GM23338 (cell line): ENCODE measurements at regions not wholly inside any gene's neighbourhood (a gene's known extent, or its start where the extent isn't known, plus 50 kb on each side); places are given as distances from the start of the nearest gene placed in this dataset.

ENCODE experiments used
- ATAC-seq: fragments of 200-7000 bp; cut with Tn5 transposase; 3 replicates; pipeline ENCODE4 v1.9.1; 2020
- DNase-seq: peaks from one replicate; pipeline ENCODE4 v3.0.0-alpha.2; 2015; ENCODE audit warnings: low spot score
- H2AFZ ChIP-seq: fragments of 200-600 bp; sonication (generic); 2 replicates; pipeline ENCODE4 v1.8.0; 2016; ENCODE audit warnings: antibody characterized with exemption, mild to moderate bottlenecking, moderate library complexity
- H3F3A ChIP-seq: fragments of 200-600 bp; sonication (generic); replicated peaks from 2 replicates; pipeline ENCODE4 v1.8.0; 2017; ENCODE audit warnings: antibody characterized with exemption, mixed run types, low read depth
- H3K27ac ChIP-seq: fragments of 200-600 bp; sonication (generic); 2 replicates; pipeline ENCODE4 v1.6.1; 2016; ENCODE audit warnings: low read depth
- H3K27me3 ChIP-seq: fragments of 200-600 bp; sonication (generic); 2 replicates; pipeline ENCODE4 v1.8.0; 2016; ENCODE audit warnings: mild to moderate bottlenecking, mixed run types, moderate library complexity; ENCODE audit not compliant: insufficient read depth
- H3K36me3 ChIP-seq: fragments of 200-600 bp; sonication (generic); 2 replicates; pipeline ENCODE4 v1.8.0; 2016; ENCODE audit warnings: mild to moderate bottlenecking; ENCODE audit not compliant: insufficient read depth
- H3K4me1 ChIP-seq: fragments of 200-600 bp; sonication (generic); 2 replicates; pipeline ENCODE4 v1.8.0; 2016; ENCODE audit warnings: mild to moderate bottlenecking, moderate library complexity; ENCODE audit not compliant: insufficient read depth
- H3K4me2 ChIP-seq: fragments of 200-600 bp; sonication (generic); 2 replicates; pipeline ENCODE4 v1.7.1; 2017; ENCODE audit warnings: mixed run types
- H3K4me3 ChIP-seq: fragments of 200-600 bp; sonication (generic); 2 replicates; pipeline ENCODE4 v1.6.1; 2016; ENCODE audit warnings: mixed run types
- H3K79me2 ChIP-seq: fragments of 200-600 bp; sonication (generic); replicated peaks from 2 replicates; pipeline ENCODE4 v1.8.0; 2017; ENCODE audit warnings: mild to moderate bottlenecking; ENCODE audit not compliant: insufficient read depth
- H3K9me2 ChIP-seq: fragments of 200-600 bp; sonication (generic); 2 replicates; pipeline ENCODE4 v1.8.0; 2017; ENCODE audit not compliant: insufficient read depth
- H4K20me1 ChIP-seq: fragments of 200-600 bp; sonication (generic); replicated peaks from 2 replicates; pipeline ENCODE4 v1.8.0; 2017; ENCODE audit warnings: mild to moderate bottlenecking; ENCODE audit not compliant: insufficient read depth
- H3K27ac Mint-ChIP-seq: 2 replicates; pipeline ENCODE4 v1.8.0; 2020; ENCODE audit warnings: inconsistent platforms, mild to moderate bottlenecking, moderate library complexity, mixed read lengths
- H3K27me3 Mint-ChIP-seq: 3 replicates; pipeline ENCODE4 v1.8.0; 2022; ENCODE audit warnings: low read depth, mild to moderate bottlenecking, moderate library complexity, mixed read lengths, inconsistent platforms; ENCODE audit not compliant: insufficient read depth, poor library complexity
- H3K36me3 Mint-ChIP-seq: 3 replicates; pipeline ENCODE4 v1.8.0; 2021; ENCODE audit warnings: low read depth, mild to moderate bottlenecking, inconsistent platforms, moderate library complexity, mixed read lengths
- H3K4me1 Mint-ChIP-seq: 3 replicates; pipeline ENCODE4 v1.8.0; 2020; ENCODE audit warnings: mild to moderate bottlenecking, inconsistent platforms, mixed read lengths
- H3K4me3 Mint-ChIP-seq: 3 replicates; pipeline ENCODE4 v1.8.0; 2021; ENCODE audit warnings: moderate library complexity, mild to moderate bottlenecking, inconsistent platforms, mixed read lengths
- H3K9me3 Mint-ChIP-seq: 3 replicates; pipeline ENCODE4 v1.8.0; 2020; ENCODE audit warnings: moderate library complexity, mild to moderate bottlenecking, inconsistent platforms, mixed read lengths
- CREB1 ChIP-seq: fragments of 250-450 bp; sonication (Bioruptor Pico); IDR thresholded peaks from 2 replicates; pipeline ENCODE4 v1.5.0; 2020; ENCODE audit warnings: low read depth, mild to moderate bottlenecking, moderate library complexity
- EZH2 ChIP-seq: fragments of 200-600 bp; sonication (generic); IDR thresholded peaks from one replicate; pipeline ENCODE4 v1.8.0; 2017; ENCODE audit warnings: antibody characterized with exemption, mild to moderate bottlenecking, low read depth; ENCODE audit not compliant: unreplicated experiment
- EZH2phosphoT487 ChIP-seq: fragments of 200-600 bp; sonication (generic); IDR thresholded peaks from one replicate; pipeline ENCODE4 v1.8.1; 2018; ENCODE audit warnings: antibody characterized with exemption; ENCODE audit not compliant: unreplicated experiment
- POLR2AphosphoS5 ChIP-seq: IDR thresholded peaks from 2 replicates; pipeline ENCODE4 v1.6.1; 2016; ENCODE audit warnings: antibody characterized with exemption, low read depth
- ZNF114 ChIP-seq: fragments of 250-450 bp; sonication (Bioruptor Pico); IDR thresholded peaks from 2 replicates; pipeline ENCODE4 v1.5.0; 2020; ENCODE audit warnings: mild to moderate bottlenecking, moderate library complexity
- ZNF331 ChIP-seq: fragments of 250-450 bp; sonication (Bioruptor Pico); IDR thresholded peaks from 2 replicates; pipeline ENCODE4 v1.5.0; 2020; ENCODE audit warnings: low read depth, mild to moderate bottlenecking, moderate library complexity
- ZNF462 ChIP-seq: fragments of 250-450 bp; sonication (Bioruptor Pico); IDR thresholded peaks from 2 replicates; pipeline ENCODE4 v1.5.0; 2020; ENCODE audit warnings: mild to moderate bottlenecking, moderate library complexity
- TF ChIP-seq, protein P1 (sequence below): IDR thresholded peaks from 2 replicates; pipeline ENCODE4 v1.6.1; 2016; ENCODE audit warnings: antibody characterized with exemption

DNA sequence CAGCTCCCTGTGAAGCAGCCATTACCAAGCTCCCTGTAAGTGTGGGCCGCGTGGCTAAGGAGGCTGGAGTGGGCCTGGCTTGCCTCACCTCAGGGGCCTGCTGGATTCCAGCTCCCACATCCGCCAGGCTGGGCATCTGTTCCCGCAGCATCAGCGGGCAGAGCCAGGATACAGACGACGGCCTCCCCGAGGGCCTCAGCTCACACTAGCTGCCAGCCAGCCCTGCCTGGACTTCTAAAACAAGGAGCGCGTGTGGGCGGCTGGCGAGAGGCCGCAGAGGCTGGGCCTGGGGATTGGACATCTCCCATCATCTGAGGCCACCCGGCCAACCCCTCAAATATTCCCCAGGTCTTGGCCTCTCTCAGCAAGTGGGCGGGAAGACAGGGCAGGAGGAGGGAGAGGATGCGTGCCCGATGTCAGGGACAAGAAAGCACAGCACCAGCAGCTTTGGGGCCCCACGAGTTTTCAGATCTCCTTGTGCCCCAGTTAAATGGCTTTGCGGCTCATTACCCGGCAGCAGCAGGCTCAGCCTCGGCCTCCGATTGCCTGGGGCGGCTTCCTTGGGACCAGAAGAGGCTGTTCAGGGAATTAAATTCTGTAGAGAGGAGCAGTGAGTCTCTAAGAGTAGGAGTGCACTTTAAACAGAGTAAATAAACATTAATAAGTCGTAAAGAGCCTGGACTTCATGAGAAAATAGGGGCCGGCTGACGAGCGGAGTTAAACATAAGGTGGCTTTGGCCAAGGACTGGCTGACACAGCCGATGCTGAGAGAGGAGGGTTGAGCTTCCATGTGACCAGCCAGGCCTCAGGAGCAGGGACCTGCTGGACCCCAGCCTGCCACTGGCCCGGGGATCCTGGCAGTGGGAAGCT, 208.9 kb upstream of the C1orf174 start (continued):
- TF ChIP-seq ZNF462 (CRISPR knock-in tag) (no peak), EZH2phosphoT487 (no peak), ZNF114 (CRISPR knock-in tag) (no peak), EZH2 (no peak), POLR2AphosphoS5 (no peak)
- TF ChIP-seq, protein P1, sequence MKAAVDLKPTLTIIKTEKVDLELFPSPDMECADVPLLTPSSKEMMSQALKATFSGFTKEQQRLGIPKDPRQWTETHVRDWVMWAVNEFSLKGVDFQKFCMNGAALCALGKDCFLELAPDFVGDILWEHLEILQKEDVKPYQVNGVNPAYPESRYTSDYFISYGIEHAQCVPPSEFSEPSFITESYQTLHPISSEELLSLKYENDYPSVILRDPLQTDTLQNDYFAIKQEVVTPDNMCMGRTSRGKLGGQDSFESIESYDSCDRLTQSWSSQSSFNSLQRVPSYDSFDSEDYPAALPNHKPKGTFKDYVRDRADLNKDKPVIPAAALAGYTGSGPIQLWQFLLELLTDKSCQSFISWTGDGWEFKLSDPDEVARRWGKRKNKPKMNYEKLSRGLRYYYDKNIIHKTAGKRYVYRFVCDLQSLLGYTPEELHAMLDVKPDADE: no peak

DNA sequence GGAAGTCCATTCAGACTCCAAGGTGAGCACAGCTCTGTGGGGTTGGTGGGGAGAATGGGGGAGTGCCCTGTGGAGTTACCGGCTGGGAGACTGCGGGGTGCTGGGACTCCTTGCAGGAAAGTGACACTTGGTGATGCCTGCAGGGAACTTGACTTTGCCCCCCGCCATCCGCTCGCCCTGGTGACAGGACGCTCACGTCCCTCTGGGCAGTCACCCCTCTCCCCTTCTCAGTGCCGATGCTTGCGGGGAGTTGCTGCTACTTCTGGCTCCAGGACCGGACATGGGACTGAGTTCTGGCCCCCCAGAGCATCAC, 209.5 kb upstream of the C1orf174 start:
- H3K9me3 Mint-ChIP-seq: peaks cover 84% of the 10 kb centered on the region
- TF ChIP-seq ZNF462 (CRISPR knock-in tag) (no peak), CREB1 (CRISPR knock-in tag) (no peak), ZNF331 (CRISPR knock-in tag) (no peak)

More for the DNA sequence above, 209.5 kb upstream of the C1orf174 start:
- ATAC-seq (no peak), DNase-seq (no peak)
- Histone ChIP-seq H3K9me2 (no peaks in the 10 kb centered on the region), H3K79me2 (no peaks in the 10 kb centered on the region), H3K36me3 (peaks cover under 1% of the 10 kb centered on the region; the same call in 1 of the 2 replicates), H3K27me3 (no peaks in the 10 kb centered on the region), H3K4me3 (no peak overlapping the region), H4K20me1 (no peaks in the 10 kb centered on the region), H3K4me1 (no peaks in the 10 kb centered on the region), H3F3A (no peaks in the 10 kb centered on the region), H3K27ac (no peak overlapping the region), H2AFZ (no peak overlapping the region), H3K4me2 (no peak overlapping the region)
- H3K4me3 Mint-ChIP-seq: no peak overlapping the region
- H3K4me1 Mint-ChIP-seq: no peaks in the 10 kb centered on the region
- H3K36me3 Mint-ChIP-seq: peaks cover 21% of the 10 kb centered on the region
- H3K27ac Mint-ChIP-seq: no peak overlapping the region
- peaks cover 7% of the 10 kb centered on the region for H3K27me3 Mint-ChIP-seq
